PC-9 (cell line): ENCODE measurements at regions not wholly inside any gene's neighbourhood (a gene's known extent, or its start where the extent isn't known, plus 50 kb on each side); places are given as distances from the start of the nearest gene placed in this dataset.

Source experiments
- BruUV-seq: library from RNA; stranded (reverse); fragments of 400-500 nt; replicated peaks from 2 replicates; lab custom pipeline; 2021; lab: Mats Ljungman, UMichigan
- CTCF ChIA-PET: fragments of 300-600 bp; sonication (Branson Sonifier 250); formaldehyde crosslinking; loops from one replicate; lab custom pipeline; 2022; ENCODE audit warnings: antibody characterized with exemption; lab: Charles Lee
- POLR2A ChIA-PET: fragments of 300-600 bp; sonication (Branson Sonifier 250); formaldehyde crosslinking; loops from one replicate; lab custom pipeline; 2022; ENCODE audit warnings: antibody characterized with exemption; ENCODE audit not compliant: unreplicated experiment; lab: Charles Lee
- DNase-seq, 2 experiments: peaks; one replicate each; pipeline versions ENCODE4 v3.0.0 to v3.0.0-alpha.2; 2015 to 2022; ENCODE audit warnings: mixed read lengths in 1 of 2
- H2AFZ ChIP-seq: fragments of 200-600 bp; sonication (generic); 2 replicates; pipeline ENCODE4 v1.8.1; 2017; ENCODE audit warnings: antibody characterized with exemption
- H3F3A ChIP-seq: fragments of 200-600 bp; sonication (generic); 2 replicates; pipeline ENCODE4 v1.8.1; 2017; ENCODE audit warnings: antibody characterized with exemption, mild to moderate bottlenecking, low read depth; ENCODE audit not compliant: insufficient read depth
- H3K27ac ChIP-seq: fragments of 200-600 bp; sonication (generic); 2 replicates; pipeline ENCODE4 v1.6.1; 2016; ENCODE audit warnings: mixed run types
- H3K27me3 ChIP-seq: fragments of 200-600 bp; sonication (generic); 2 replicates; pipeline ENCODE4 v1.6.1; 2016; ENCODE audit warnings: low read depth, mixed run types; ENCODE audit not compliant: insufficient read depth
- H3K36me3 ChIP-seq: fragments of 200-600 bp; sonication (generic); 2 replicates; pipeline ENCODE4 v1.6.1; 2016; ENCODE audit warnings: low read depth, mixed run types
- H3K4me1 ChIP-seq: fragments of 200-600 bp; sonication (generic); replicated peaks from 2 replicates; pipeline ENCODE4 v1.6.1; 2016; ENCODE audit warnings: mixed run types; ENCODE audit not compliant: insufficient read depth
- H3K4me2 ChIP-seq: fragments of 200-600 bp; sonication (generic); 2 replicates; pipeline ENCODE4 v1.6.1; 2017; ENCODE audit warnings: mixed run types
- H3K4me3 ChIP-seq: fragments of 200-600 bp; sonication (generic); 2 replicates; pipeline ENCODE4 v1.6.1; 2016; ENCODE audit warnings: mixed run types
- H3K79me2 ChIP-seq: fragments of 200-600 bp; sonication (generic); 2 replicates; pipeline ENCODE4 v1.6.1; 2017; ENCODE audit warnings: low read depth, mixed run types
- H3K9me2 ChIP-seq: fragments of 200-600 bp; sonication (generic); 2 replicates; pipeline ENCODE4 v1.8.1; 2017; ENCODE audit warnings: mild to moderate bottlenecking; ENCODE audit not compliant: insufficient read depth
- H3K9me3 ChIP-seq: fragments of 200-600 bp; sonication (generic); 2 replicates; pipeline ENCODE4 v1.8.1; 2016; ENCODE audit warnings: low read depth; ENCODE audit not compliant: insufficient read depth
- H4K20me1 ChIP-seq: fragments of 200-600 bp; sonication (generic); 2 replicates; pipeline ENCODE4 v1.8.1; 2017; ENCODE audit not compliant: insufficient read depth
- CTCF ChIP-seq: fragments of 200-600 bp; sonication (generic); conservative IDR thresholded peaks from 2 replicates; pipeline ENCODE4 v1.6.1; 2017; ENCODE audit warnings: mixed run types, antibody characterized with exemption, mild to moderate bottlenecking, moderate library complexity
- EZH2 ChIP-seq: fragments of 200-600 bp; sonication (generic); IDR thresholded peaks from 2 replicates; pipeline ENCODE4 v1.8.0; 2017; ENCODE audit warnings: antibody characterized with exemption, low read depth
- intact Hi-C: fragments of 100-400 bp; cut with micrococcal nuclease; formaldehyde crosslinking; loops from one replicate; pipeline ENCODE4 v1.10.0; 2022; ENCODE audit not compliant: unreplicated experiment

- no TSS peak for BruUV-seq
- Histone ChIP-seq H3K4me1 (peaks cover 22% of the 10 kb centered on the region), H4K20me1 (no peaks in the 10 kb centered on the region), H3K4me2 (no peak overlapping the region), H3K9me2 (no peaks in the 10 kb centered on the region), H3K9me3 (peaks cover 12% of the 10 kb centered on the region; the same call in 1 of the 2 replicates), H3K79me2 (no peaks in the 10 kb centered on the region), H3F3A (peaks cover 16% of the 10 kb centered on the region; the same call in 1 of the 2 replicates), H3K36me3 (no peaks in the 10 kb centered on the region; the same call in 1 of the 2 replicates), H2AFZ (no peak overlapping the region), H3K27me3 (no peaks in the 10 kb centered on the region), H3K27ac (no peak overlapping the region), H3K4me3 (no peak overlapping the region)
- intact Hi-C loops: loop anchor here (5.0 kb wide), 2 partner anchors 53 to 77 kb away; no protein-coding TSS in a partner anchor
- ChIA-PET POLR2A (interaction anchor here (0.6 kb wide), 1 partner anchor 108 kb away, joined by 3 read pairs; no protein-coding TSS in a partner anchor), CTCF (no interaction called here)
- TF ChIP-seq EZH2 (no peak), CTCF (no peak)
- DNase-seq: no peak
These were observed 79.9 kb downstream of the COQ2 start for GRCh38 chr4:83204731-83205130.

GRCh38 chr4:83201761-83202160 is 82.8 kb downstream of the COQ2 start:
- Histone ChIP-seq H3K27me3 (no peaks in the 10 kb centered on the region), H3K9me2 (no peaks in the 10 kb centered on the region), H3K4me3 (no peak overlapping the region), H3K79me2 (no peaks in the 10 kb centered on the region), H2AFZ (no peak overlapping the region), H3K4me1 (peaks cover under 1% of the 10 kb centered on the region; the same call in 1 of the 2 replicates), H4K20me1 (no peaks in the 10 kb centered on the region), H3K27ac (no peak overlapping the region), H3K9me3 (no peaks in the 10 kb centered on the region), H3F3A (no peaks in the 10 kb centered on the region), H3K36me3 (no peaks in the 10 kb centered on the region), H3K4me2 (no peak overlapping the region)
- intact Hi-C loops: no loop called here
- no TSS peak for BruUV-seq
- ChIA-PET POLR2A (no interaction called here), CTCF (interaction anchor here (0.5 kb wide), 1 partner anchor 84 kb away, joined by 3 read pairs; no protein-coding TSS in a partner anchor)
- DNase-seq: no peak
- TF ChIP-seq CTCF (no peak), EZH2 (no peak)

- Histone ChIP-seq H2AFZ (no peak overlapping the region), H3K4me2 (no peak overlapping the region)
These were observed 83.2 kb upstream of the PLAC8 start for GRCh38 chr4:83197555-83198235.

More at GRCh38 chr4:83197555-83198235, 83.2 kb upstream of the PLAC8 start:
- Histone ChIP-seq H4K20me1 (no peaks in the 10 kb centered on the region), H3K9me2 (no peaks in the 10 kb centered on the region), H3K27me3 (no peaks in the 10 kb centered on the region), H3K4me3 (no peak overlapping the region), H3K36me3 (no peaks in the 10 kb centered on the region), H3F3A (no peaks in the 10 kb centered on the region), H3K79me2 (no peaks in the 10 kb centered on the region), H3K4me1 (no peaks in the 10 kb centered on the region), H3K9me3 (no peaks in the 10 kb centered on the region), H3K27ac (no peak overlapping the region)
- no peak for DNase-seq
- TF ChIP-seq EZH2: no peak
- no peak for TF ChIP-seq CTCF
- intact Hi-C loops: no loop called here
- BruUV-seq: no TSS peak
- CTCF ChIA-PET: no interaction called here
- POLR2A ChIA-PET: no interaction called here
